ENCODE measurements at regions not wholly inside any gene's neighbourhood (a gene's known extent, or its start where the extent isn't known, plus 50 kb on each side); places are given as distances from the start of the nearest gene placed in this dataset.

DNA sequence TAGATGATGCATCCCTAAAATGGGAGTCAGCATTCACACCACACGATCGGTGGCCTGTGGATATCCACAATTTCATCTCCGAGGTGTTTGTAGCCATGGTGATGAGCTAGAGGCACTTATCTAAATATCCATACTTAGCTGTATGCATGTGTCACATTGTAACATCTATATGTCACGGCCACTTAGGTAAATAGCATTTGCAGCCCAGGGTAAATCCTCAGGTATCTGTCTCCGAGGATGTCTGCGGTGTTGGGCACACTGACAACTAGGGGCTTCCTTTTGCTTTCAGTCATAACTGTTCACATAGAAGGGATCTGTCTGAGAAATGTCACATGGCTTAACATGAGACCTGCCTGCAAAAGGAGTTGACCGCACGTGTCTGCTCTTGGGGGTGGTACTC lies 455.2 kb upstream of the ZFHX3 start:
- CTCF ChIA-PET, result no interaction called here
- Mint-ChIP-seq H3K4me3 (no peak overlapping the region), H3K9me3 (no peaks in the 10 kb centered on the region), H3K4me1 (no peaks in the 10 kb centered on the region), H3K27me3 (no peaks in the 10 kb centered on the region), H3K27ac (no peak overlapping the region), H3K36me3 (ENCODE audit: low read depth) (no peaks in the 10 kb centered on the region)
- POLR2A ChIA-PET, result no interaction called here
- no peak for DNase-seq

GRCh38 chr16:73499276-73499675 lies 451.3 kb upstream of the ZFHX3 start:
- ChIA-PET CTCF (no interaction called here), POLR2A (no interaction called here)
- Mint-ChIP-seq H3K9me3 (no peaks in the 10 kb centered on the region), H3K4me3 (no peak overlapping the region), H3K4me1 (no peaks in the 10 kb centered on the region), H3K27ac (no peak overlapping the region), H3K27me3 (no peaks in the 10 kb centered on the region), H3K36me3 (ENCODE audit: low read depth) (no peaks in the 10 kb centered on the region)
- DNase-seq, result no peak

- no peaks in the 10 kb centered on the region for H3K36me3 Mint-ChIP-seq (ENCODE audit: low read depth)
- peaks cover 5% of the 10 kb centered on the region for H3K27me3 Mint-ChIP-seq
- CTCF ChIA-PET, result no interaction called here
- H3K27ac Mint-ChIP-seq, result no peak overlapping the region
- DNase-seq, result no peak
- no peaks in the 10 kb centered on the region for H3K9me3 Mint-ChIP-seq
- POLR2A ChIA-PET, result no interaction called here
- no peak overlapping the region for H3K4me3 Mint-ChIP-seq
- H3K4me1 Mint-ChIP-seq, result peaks cover 2% of the 10 kb centered on the region
Observed at GRCh38 chr16:73485880-73486279, 438.0 kb upstream of the ZFHX3 start.

GRCh38 chr16:73483934-73484711 lies 436.2 kb upstream of the ZFHX3 start:
- H3K36me3 Mint-ChIP-seq (ENCODE audit: low read depth), result no peaks in the 10 kb centered on the region
- DNase-seq, result no peak
- ChIA-PET CTCF (no interaction called here), POLR2A (no interaction called here)
- H3K27me3 Mint-ChIP-seq, result peaks cover 5% of the 10 kb centered on the region
- no peak overlapping the region for H3K27ac Mint-ChIP-seq
- H3K4me1 Mint-ChIP-seq, result peaks cover 2% of the 10 kb centered on the region
- no peak overlapping the region for H3K4me3 Mint-ChIP-seq
- no peaks in the 10 kb centered on the region for H3K9me3 Mint-ChIP-seq

GRCh38 chr16:73483076-73483791 lies 435.3 kb upstream of the ZFHX3 start:
- Mint-ChIP-seq H3K27me3 (peaks cover 5% of the 10 kb centered on the region), H3K4me1 (peaks cover 2% of the 10 kb centered on the region), H3K4me3 (no peak overlapping the region), H3K27ac (no peak overlapping the region), H3K36me3 (ENCODE audit: low read depth) (no peaks in the 10 kb centered on the region), H3K9me3 (no peaks in the 10 kb centered on the region)
- DNase-seq, result no peak
- POLR2A ChIA-PET, result interaction anchor here (0.5 kb wide), 1 partner anchor 130 kb away, joined by 4 read pairs; no protein-coding TSS in a partner anchor
- CTCF ChIA-PET, result no interaction called here

DNA sequence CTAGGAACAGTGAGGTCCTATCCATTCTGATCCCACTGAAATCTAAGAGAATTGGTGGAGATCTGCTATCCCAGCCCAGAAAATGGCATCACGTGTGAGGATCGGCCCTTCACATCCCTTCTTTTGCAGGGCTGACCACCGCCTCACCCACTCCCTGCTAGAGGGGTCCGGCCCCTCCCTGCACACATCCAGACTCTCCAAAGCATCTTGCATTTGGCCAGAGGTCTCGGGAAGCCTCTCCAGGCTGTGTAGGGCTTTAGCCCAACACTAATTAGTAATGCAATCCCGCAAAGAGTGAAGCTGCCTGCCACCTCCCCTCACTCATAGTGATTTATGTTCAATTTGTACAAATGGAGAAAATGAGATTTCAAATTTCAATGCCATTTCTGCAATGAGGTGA lies 434.4 kb upstream of the ZFHX3 start:
- ChIA-PET CTCF (no interaction called here), POLR2A (interaction anchor here (0.5 kb wide), 1 partner anchor 131 kb away, joined by 4 read pairs; no protein-coding TSS in a partner anchor)
- H3K9me3 Mint-ChIP-seq, result no peaks in the 10 kb centered on the region
- peaks cover 5% of the 10 kb centered on the region for H3K27me3 Mint-ChIP-seq
- no peak overlapping the region for H3K27ac Mint-ChIP-seq
- no peak for DNase-seq
- H3K4me1 Mint-ChIP-seq, result peaks cover 2% of the 10 kb centered on the region
- no peak overlapping the region for H3K4me3 Mint-ChIP-seq
- no peaks in the 10 kb centered on the region for H3K36me3 Mint-ChIP-seq (ENCODE audit: low read depth)

DNA sequence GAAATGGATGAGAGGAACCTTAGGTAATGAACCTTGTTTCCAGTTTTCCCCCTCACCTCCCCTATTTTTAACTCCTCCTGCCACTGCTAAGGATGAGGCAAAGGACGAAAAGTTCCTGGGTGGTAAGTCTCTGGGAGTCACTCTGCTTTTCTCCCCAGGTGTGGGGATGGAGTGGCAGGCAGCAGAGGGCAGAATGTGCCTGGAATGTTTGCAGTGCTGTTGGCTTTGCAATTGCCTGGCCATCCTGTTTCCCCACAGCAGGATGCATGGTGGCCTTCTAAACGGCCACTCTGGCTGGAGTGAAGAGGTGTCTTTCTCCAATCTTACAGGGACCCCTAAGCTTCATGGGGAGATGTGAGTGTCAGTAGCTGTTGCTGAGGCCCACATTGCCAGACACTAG lies 432.5 kb upstream of the ZFHX3 start:
- H3K27me3 Mint-ChIP-seq, result peaks cover 5% of the 10 kb centered on the region
- no peak overlapping the region for H3K27ac Mint-ChIP-seq
- H3K4me1 Mint-ChIP-seq, result peaks cover 2% of the 10 kb centered on the region
- no peaks in the 10 kb centered on the region for H3K9me3 Mint-ChIP-seq
- H3K4me3 Mint-ChIP-seq, result no peak overlapping the region
- no peaks in the 10 kb centered on the region for H3K36me3 Mint-ChIP-seq (ENCODE audit: low read depth)
- CTCF ChIA-PET, result no interaction called here
- DNase-seq, result no peak
- POLR2A ChIA-PET, result no interaction called here

DNA sequence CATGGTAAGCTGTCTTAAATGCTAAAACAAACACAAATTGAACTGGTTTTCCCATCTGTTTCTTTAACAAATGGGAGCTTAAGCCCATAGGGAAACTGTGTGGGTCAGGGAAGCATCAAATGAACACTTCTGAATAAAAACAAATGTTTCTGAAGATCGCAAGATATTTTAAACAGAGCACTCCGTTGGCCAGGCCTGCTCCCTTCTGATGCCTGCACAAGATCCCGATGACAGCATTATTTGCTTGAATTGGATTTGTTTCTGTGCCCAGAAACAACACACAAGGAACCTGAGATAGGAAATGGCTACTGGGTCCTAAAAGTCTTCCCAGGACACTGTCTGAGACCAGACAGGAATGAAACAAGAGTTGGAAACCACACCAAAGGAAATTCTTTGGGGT lies 425.8 kb upstream of the ZFHX3 start:
- Mint-ChIP-seq H3K36me3 (ENCODE audit: low read depth) (no peaks in the 10 kb centered on the region), H3K4me1 (no peaks in the 10 kb centered on the region), H3K27me3 (no peaks in the 10 kb centered on the region), H3K9me3 (no peaks in the 10 kb centered on the region), H3K27ac (no peak overlapping the region), H3K4me3 (no peak overlapping the region)
- ChIA-PET CTCF (interaction anchor here (0.6 kb wide), 1 partner anchor 633 kb away, joined by 4 read pairs; no protein-coding TSS in a partner anchor), POLR2A (no interaction called here)
- DNase-seq, result no peak

- Mint-ChIP-seq H3K9me3 (no peaks in the 10 kb centered on the region), H3K27ac (no peak overlapping the region), H3K36me3 (ENCODE audit: low read depth) (no peaks in the 10 kb centered on the region), H3K27me3 (no peaks in the 10 kb centered on the region), H3K4me1 (no peaks in the 10 kb centered on the region), H3K4me3 (no peak overlapping the region)
- ChIA-PET POLR2A (no interaction called here), CTCF (no interaction called here)
- DNase-seq, result no peak
Observed at GRCh38 chr16:73464834-73465233, 416.9 kb upstream of the ZFHX3 start.

DNA sequence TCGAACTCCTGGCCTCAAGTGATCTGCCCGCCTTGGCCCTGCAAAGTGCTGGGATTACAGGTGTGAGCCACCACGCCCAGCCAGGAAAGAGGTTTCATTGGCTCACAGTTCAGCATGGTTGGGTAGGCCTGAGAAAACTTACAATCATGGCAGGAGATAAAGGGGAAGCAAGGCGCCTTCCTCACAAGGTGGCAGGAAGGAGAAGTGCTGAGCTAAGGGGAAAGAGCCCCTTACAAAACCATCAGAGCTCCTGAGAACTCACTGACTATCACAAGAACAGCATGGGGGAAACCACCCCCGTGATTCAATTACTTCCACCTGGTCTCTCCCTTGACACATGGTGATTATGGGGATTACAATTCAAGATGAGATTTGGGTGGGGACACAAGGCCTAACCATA lies 411.7 kb upstream of the ZFHX3 start:
- Mint-ChIP-seq H3K4me3 (no peak overlapping the region), H3K27me3 (no peaks in the 10 kb centered on the region), H3K36me3 (ENCODE audit: low read depth) (no peaks in the 10 kb centered on the region), H3K9me3 (no peaks in the 10 kb centered on the region), H3K4me1 (no peaks in the 10 kb centered on the region), H3K27ac (no peak overlapping the region)
- ChIA-PET CTCF (no interaction called here), POLR2A (no interaction called here)
- no peak for DNase-seq

- Mint-ChIP-seq H3K36me3 (ENCODE audit: low read depth) (no peaks in the 10 kb centered on the region), H3K4me1 (no peaks in the 10 kb centered on the region), H3K27me3 (no peaks in the 10 kb centered on the region), H3K27ac (no peak overlapping the region), H3K4me3 (no peak overlapping the region), H3K9me3 (no peaks in the 10 kb centered on the region)
- ChIA-PET POLR2A (no interaction called here), CTCF (no interaction called here)
- no peak for DNase-seq
Observed at GRCh38 chr16:73457851-73458250, 409.9 kb upstream of the ZFHX3 start.

- no peak for DNase-seq
- POLR2A ChIA-PET, result no interaction called here
- Mint-ChIP-seq H3K27ac (no peak overlapping the region), H3K9me3 (peaks cover 18% of the 10 kb centered on the region), H3K4me1 (no peaks in the 10 kb centered on the region), H3K36me3 (ENCODE audit: low read depth) (no peaks in the 10 kb centered on the region), H3K27me3 (no peaks in the 10 kb centered on the region), H3K4me3 (no peak overlapping the region)
- CTCF ChIA-PET, result no interaction called here
Observed at GRCh38 chr16:73448970-73449369, 401.0 kb upstream of the ZFHX3 start.

- H3K27ac Mint-ChIP-seq, result no peak overlapping the region
- ChIA-PET POLR2A (no interaction called here), CTCF (no interaction called here)
- H3K36me3 Mint-ChIP-seq (ENCODE audit: low read depth), result no peaks in the 10 kb centered on the region
- H3K9me3 Mint-ChIP-seq, result peaks cover 18% of the 10 kb centered on the region
- no peaks in the 10 kb centered on the region for H3K27me3 Mint-ChIP-seq
- DNase-seq, result no peak
- no peak overlapping the region for H3K4me3 Mint-ChIP-seq
- H3K4me1 Mint-ChIP-seq, result no peaks in the 10 kb centered on the region
Observed at GRCh38 chr16:73447846-73448245, 399.9 kb upstream of the ZFHX3 start.

- no peak for DNase-seq
- Mint-ChIP-seq H3K36me3 (ENCODE audit: low read depth) (no peaks in the 10 kb centered on the region), H3K4me1 (no peaks in the 10 kb centered on the region), H3K9me3 (no peaks in the 10 kb centered on the region), H3K27ac (no peak overlapping the region), H3K4me3 (no peak overlapping the region), H3K27me3 (peaks cover 2% of the 10 kb centered on the region)
- ChIA-PET POLR2A (no interaction called here), CTCF (no interaction called here)
Observed at GRCh38 chr16:73434621-73435020, 386.7 kb upstream of the ZFHX3 start.
